Fibroblast of skin of scalp (primary cell): ENCODE measurements at regions not wholly inside any gene's neighbourhood (a gene's known extent, or its start where the extent isn't known, plus 50 kb on each side); places are given as distances from the start of the nearest gene placed in this dataset.
A peak's percentile ranks its signal among the peaks of the same experiment; 100 is the strongest.
"Not testable (repeated sequence)": the region's sequence is repeated elsewhere in the genome, so short reads cannot be mapped to it uniquely, and the experiment has no call there.

Experiments used
- DNase-seq: peaks from one replicate; pipeline ENCODE4 v3.0.0-alpha.2; 2013

GRCh38 chr12:89796798-89797382 is 88.3 kb upstream of the ATP2B1 start:
- DNase-seq: no peak

GRCh38 chr12:89793946-89794345 is 85.3 kb upstream of the ATP2B1 start:
- no peak for DNase-seq

GRCh38 chr12:89791286-89791685 is 82.6 kb upstream of the ATP2B1 start:
- DNase-seq: no peak

GRCh38 chr12:89789862-89790261 is 81.2 kb upstream of the ATP2B1 start:
- DNase-seq: peak; percentile 51

- no peak for DNase-seq
Measured at GRCh38 chr12:89787763-89788162, 79.1 kb upstream of the ATP2B1 start.

GRCh38 chr12:89786177-89786810 is 77.7 kb upstream of the ATP2B1 start:
- DNase-seq: no peak

GRCh38 chr12:89783359-89784060 is 74.9 kb upstream of the ATP2B1 start:
- DNase-seq: peak; percentile 37

- no peak for DNase-seq
Measured at GRCh38 chr12:89782807-89783206, 74.2 kb upstream of the ATP2B1 start.

GRCh38 chr12:89781946-89782550 is 73.4 kb upstream of the ATP2B1 start:
- DNase-seq: peak; percentile 24

GRCh38 chr12:89781156-89781555 is 72.5 kb upstream of the ATP2B1 start:
- DNase-seq: no peak

- DNase-seq: no peak
Measured at GRCh38 chr12:89779090-89779489, 70.5 kb upstream of the ATP2B1 start.

- no peak for DNase-seq
Measured at GRCh38 chr12:89777733-89778379, 69.2 kb upstream of the ATP2B1 start.

- DNase-seq: no peak
Measured at GRCh38 chr12:89775986-89776365, 67.3 kb upstream of the ATP2B1 start.

- DNase-seq: peak; percentile 33
Measured at GRCh38 chr12:89775063-89775985, 66.7 kb upstream of the ATP2B1 start.

- no peak for DNase-seq
Measured at GRCh38 chr12:89774645-89775044, 66.0 kb upstream of the ATP2B1 start.

- DNase-seq: peak; percentile 39
Measured at GRCh38 chr12:89770391-89770790, 61.8 kb upstream of the ATP2B1 start.

- DNase-seq: no peak
Measured at GRCh38 chr12:89769483-89769818, 60.8 kb upstream of the ATP2B1 start.

GRCh38 chr12:89768586-89769482 is 60.2 kb upstream of the ATP2B1 start:
- peak; percentile 90 for DNase-seq

GRCh38 chr12:89765959-89766824 is 57.6 kb upstream of the ATP2B1 start:
- no peak for DNase-seq

GRCh38 chr12:89764164-89764563 is 55.5 kb upstream of the ATP2B1 start:
- DNase-seq: not testable (repeated sequence)
